SH-SY5Y (cell line): ENCODE measurements at regions not wholly inside any gene's neighbourhood (a gene's known extent, or its start where the extent isn't known, plus 50 kb on each side); places are given as distances from the start of the nearest gene placed in this dataset.

Experiments
- GATA2 ChIP-seq: IDR thresholded peaks from 2 replicates; pipeline ENCODE4 v1.6.1; 2011; ENCODE audit warnings: mild to moderate bottlenecking, low read depth, low read length
- GATA3 ChIP-seq: IDR thresholded peaks from 2 replicates; pipeline ENCODE4 v1.6.1; 2011; ENCODE audit warnings: low read depth, mild to moderate bottlenecking, low read length, moderate library complexity

DNA sequence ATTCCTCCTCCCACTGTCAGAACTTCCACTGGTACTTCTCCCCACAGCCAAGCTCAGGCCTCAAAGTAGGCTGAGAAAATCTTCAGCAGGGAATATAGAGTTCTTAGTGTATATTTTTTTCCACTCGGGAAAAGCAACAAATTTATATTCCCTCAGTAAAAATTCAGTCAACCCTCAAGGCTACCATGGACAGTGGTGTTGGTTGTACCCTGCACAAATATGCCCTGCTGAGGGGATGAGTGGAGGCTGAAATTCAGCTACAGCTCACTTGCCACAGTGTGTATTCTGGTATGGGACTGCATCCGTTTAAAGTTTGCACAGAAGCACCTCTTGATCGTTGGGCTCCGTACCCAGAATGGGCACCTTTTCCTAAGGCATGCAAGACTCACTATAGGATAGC is 90.8 kb upstream of the LGALSL start:
- TF ChIP-seq GATA2: no peak
- TF ChIP-seq GATA3: no peak
